ENCODE measurements at regions not wholly inside any gene's neighbourhood (a gene's known extent, or its start where the extent isn't known, plus 50 kb on each side); places are given as distances from the start of the nearest gene placed in this dataset.
"Not testable (repeated sequence)": the region's sequence is repeated elsewhere in the genome, so short reads cannot be mapped to it uniquely, and the experiment has no call there.

DNA sequence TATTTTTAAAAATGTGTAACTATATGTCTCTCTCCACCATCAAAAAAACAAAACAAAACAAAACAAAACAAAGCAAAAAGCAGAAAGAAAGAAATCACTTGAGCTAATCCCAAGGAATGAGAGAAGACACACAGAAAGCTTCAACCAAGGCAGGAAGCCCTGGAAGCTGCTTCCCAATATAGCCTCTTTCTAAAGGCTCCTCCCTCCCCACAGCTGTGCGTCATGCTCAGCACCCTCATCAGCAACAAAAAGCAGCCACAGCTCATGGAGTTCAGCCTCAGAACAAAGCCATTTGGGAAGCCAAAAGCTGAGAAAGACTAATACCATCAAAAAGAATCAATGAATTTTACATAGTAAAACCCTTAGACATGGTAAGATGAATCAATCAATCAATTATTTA, 501.6 kb upstream of the SMIM31 start:
- WGBS = 21% methylated on average over 1 of the region's 1 CpG
- H3K27me3 ChIP-seq (ENCODE audit: control insufficient read depth in 2 of 2, insufficient read depth in 1 of 2, low read length in 1 of 2) = no peaks in the 10 kb centered on the region
- H3K36me3 ChIP-seq (ENCODE audit: control insufficient read depth in 2 of 2, insufficient read depth in 2 of 2, low read length in 1 of 2) = no peaks in the 10 kb centered on the region
- DNase-seq (ENCODE audit: low read depth in 6 of 9, low spot score in 9 of 9) = no peak
- no peak overlapping the region for H3K27ac ChIP-seq (ENCODE audit: low read depth in 1 of 2, low read length in 1 of 2)
- no peaks in the 10 kb centered on the region for H3K9me3 ChIP-seq (ENCODE audit: control insufficient read depth in 2 of 2, insufficient read depth in 1 of 2, low read length in 1 of 2)
- H3K4me1 ChIP-seq (ENCODE audit: control insufficient read depth in 2 of 2, insufficient read depth in 2 of 2, low read length in 2 of 2) = no peaks in the 10 kb centered on the region
- H3K4me3 ChIP-seq (ENCODE audit: low read length in 2 of 2) = no peak overlapping the region

DNA sequence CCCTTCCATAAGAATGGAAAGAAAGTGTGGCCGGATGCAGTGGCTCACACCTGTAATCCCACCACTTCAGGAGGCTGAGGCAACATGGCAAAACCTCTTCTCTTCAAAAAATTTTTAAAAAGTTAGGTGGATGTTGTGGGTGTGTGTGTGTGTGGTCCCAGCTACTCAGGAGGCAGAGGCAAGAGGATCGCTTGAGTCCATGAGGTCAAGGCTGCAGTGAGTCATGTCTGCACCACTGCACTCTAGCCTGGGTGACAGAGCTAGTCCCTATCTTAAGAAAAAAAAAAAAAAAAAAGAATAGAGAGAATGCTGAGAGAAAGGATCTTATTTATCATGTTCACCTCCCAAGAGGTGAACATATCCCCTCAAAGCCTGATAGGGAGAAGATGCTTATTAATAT, 492.1 kb upstream of the SMIM31 start:
- no peak overlapping the region for H3K4me3 ChIP-seq (ENCODE audit: low read length in 2 of 2)
- WGBS = 89% methylated on average over 2 of the region's 2 CpGs
- no peak for DNase-seq (ENCODE audit: low read depth in 6 of 9, low spot score in 9 of 9)

DNA sequence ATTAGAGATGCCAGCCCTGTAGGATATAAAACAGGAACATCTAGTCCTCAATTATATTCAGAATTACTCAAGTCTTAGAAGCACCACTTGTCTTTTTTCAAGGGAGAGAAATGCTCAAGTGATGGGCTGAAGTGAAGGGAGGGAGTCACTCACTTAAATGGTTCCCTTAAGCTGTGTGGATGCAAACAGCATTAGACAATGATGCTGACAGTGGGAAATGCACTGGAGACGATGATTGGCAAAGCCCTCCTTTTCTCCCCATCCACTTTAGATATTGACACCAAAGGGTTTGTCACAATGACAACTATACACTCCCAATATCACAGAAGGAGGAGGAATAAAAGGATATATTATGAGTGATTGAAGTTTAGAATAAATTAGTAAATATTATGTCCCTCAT, 491.4 kb upstream of the SMIM31 start:
- not testable (repeated sequence) for H3K4me3 ChIP-seq (ENCODE audit: low read length in 2 of 2); H3K27me3 ChIP-seq (ENCODE audit: control insufficient read depth in 2 of 2, insufficient read depth in 1 of 2, low read length in 1 of 2); H3K27ac ChIP-seq (ENCODE audit: low read depth in 1 of 2, low read length in 1 of 2); DNase-seq (ENCODE audit: low read depth in 6 of 9, low spot score in 9 of 9); H3K4me1 ChIP-seq (ENCODE audit: control insufficient read depth in 2 of 2, insufficient read depth in 2 of 2, low read length in 2 of 2); H3K36me3 ChIP-seq (ENCODE audit: control insufficient read depth in 2 of 2, insufficient read depth in 2 of 2, low read length in 1 of 2); H3K9me3 ChIP-seq (ENCODE audit: control insufficient read depth in 2 of 2, insufficient read depth in 1 of 2, low read length in 1 of 2)
- 92% methylated on average over 1 of the region's 1 CpG for WGBS

More for the DNA sequence above, 492.1 kb upstream of the SMIM31 start:
- Histone ChIP-seq H3K27ac (ENCODE audit: low read depth in 1 of 2, low read length in 1 of 2) (no peak overlapping the region), H3K36me3 (ENCODE audit: control insufficient read depth in 2 of 2, insufficient read depth in 2 of 2, low read length in 1 of 2) (no peaks in the 10 kb centered on the region), H3K9me3 (ENCODE audit: control insufficient read depth in 2 of 2, insufficient read depth in 1 of 2, low read length in 1 of 2) (no peaks in the 10 kb centered on the region), H3K27me3 (ENCODE audit: control insufficient read depth in 2 of 2, insufficient read depth in 1 of 2, low read length in 1 of 2) (no peaks in the 10 kb centered on the region), H3K4me1 (ENCODE audit: control insufficient read depth in 2 of 2, insufficient read depth in 2 of 2, low read length in 2 of 2) (no peaks in the 10 kb centered on the region)

DNA sequence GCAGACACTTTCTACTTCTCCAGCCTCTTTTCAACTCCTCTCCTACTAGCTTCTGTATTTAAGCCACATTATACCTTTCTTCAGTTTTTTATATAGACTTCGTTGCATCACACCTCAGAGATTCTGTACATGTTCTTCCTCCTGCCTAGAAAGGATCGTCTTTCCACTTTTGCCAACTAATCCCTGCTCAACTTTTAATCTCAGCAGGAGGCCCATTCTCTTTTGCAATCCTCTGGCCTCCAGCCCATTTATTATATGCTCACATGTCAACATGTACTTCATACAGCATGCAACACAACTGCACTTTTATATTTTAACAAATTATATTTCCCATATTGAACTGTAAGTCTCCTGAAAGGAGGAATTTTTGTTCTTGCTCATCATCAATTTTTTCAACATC, 476.5 kb upstream of the SMIM31 start:
- DNase-seq (ENCODE audit: low read depth in 6 of 9, low spot score in 9 of 9); H3K36me3 ChIP-seq (ENCODE audit: control insufficient read depth in 2 of 2, insufficient read depth in 2 of 2, low read length in 1 of 2); H3K4me3 ChIP-seq (ENCODE audit: low read length in 2 of 2); H3K4me1 ChIP-seq (ENCODE audit: control insufficient read depth in 2 of 2, insufficient read depth in 2 of 2, low read length in 2 of 2); H3K27me3 ChIP-seq (ENCODE audit: control insufficient read depth in 2 of 2, insufficient read depth in 1 of 2, low read length in 1 of 2); H3K27ac ChIP-seq (ENCODE audit: low read depth in 1 of 2, low read length in 1 of 2); H3K9me3 ChIP-seq (ENCODE audit: control insufficient read depth in 2 of 2, insufficient read depth in 1 of 2, low read length in 1 of 2): not testable (repeated sequence)
- WGBS = 77% methylated on average over 2 of the region's 2 CpGs

DNA sequence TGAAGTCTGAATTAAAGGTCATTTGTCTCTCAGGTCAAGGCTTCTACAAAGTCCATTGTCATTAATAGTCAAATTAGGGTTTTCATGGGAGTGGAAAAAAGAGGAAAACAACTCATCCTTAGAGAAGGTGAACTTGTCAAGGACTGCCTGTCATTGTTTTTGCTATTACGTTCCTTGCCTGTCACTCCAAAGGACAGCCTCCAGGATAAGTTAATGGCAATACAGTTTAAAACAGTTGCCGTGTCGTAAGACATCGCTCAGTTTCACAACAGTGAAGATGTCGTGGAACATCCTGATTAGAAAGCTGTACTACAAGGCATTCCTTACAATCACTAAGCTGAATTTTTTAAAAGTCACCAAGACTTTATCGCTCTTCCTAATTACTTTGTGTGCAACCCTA, 466.8 kb upstream of the SMIM31 start:
- H3K9me3 ChIP-seq (ENCODE audit: control insufficient read depth in 2 of 2, insufficient read depth in 1 of 2, low read length in 1 of 2) = no peaks in the 10 kb centered on the region
- H3K4me3 ChIP-seq (ENCODE audit: low read length in 2 of 2) = no peak overlapping the region
- H3K4me1 ChIP-seq (ENCODE audit: control insufficient read depth in 2 of 2, insufficient read depth in 2 of 2, low read length in 2 of 2) = no peaks in the 10 kb centered on the region
- WGBS = 89% methylated on average over 6 of the region's 6 CpGs
- H3K27me3 ChIP-seq (ENCODE audit: control insufficient read depth in 2 of 2, insufficient read depth in 1 of 2, low read length in 1 of 2) = no peaks in the 10 kb centered on the region
- no peak overlapping the region for H3K27ac ChIP-seq (ENCODE audit: low read depth in 1 of 2, low read length in 1 of 2)
- no peak for DNase-seq (ENCODE audit: low read depth in 6 of 9, low spot score in 9 of 9)
- H3K36me3 ChIP-seq (ENCODE audit: control insufficient read depth in 2 of 2, insufficient read depth in 2 of 2, low read length in 1 of 2) = no peaks in the 10 kb centered on the region

DNA sequence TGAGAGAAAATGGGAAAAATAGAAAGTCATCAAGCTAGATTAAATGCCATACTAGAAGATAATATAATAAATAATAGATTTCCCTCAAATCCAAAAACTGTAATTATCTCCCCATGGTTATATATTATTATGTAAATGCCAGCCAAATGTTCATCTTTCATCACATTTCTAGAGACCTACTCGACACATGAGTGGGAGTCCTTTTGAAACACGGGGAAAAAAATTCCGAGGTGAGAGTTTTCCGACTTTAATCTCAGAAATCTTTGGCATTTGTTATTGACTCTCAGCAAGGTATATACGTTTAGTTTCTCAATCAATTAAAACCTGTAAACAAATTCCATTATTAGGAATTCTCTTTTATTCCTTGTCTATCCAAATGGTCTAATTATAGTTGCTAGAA, 465.4 kb upstream of the SMIM31 start:
- Histone ChIP-seq H3K4me1 (ENCODE audit: control insufficient read depth in 2 of 2, insufficient read depth in 2 of 2, low read length in 2 of 2) (no peaks in the 10 kb centered on the region), H3K27ac (ENCODE audit: low read depth in 1 of 2, low read length in 1 of 2) (no peak overlapping the region), H3K27me3 (ENCODE audit: control insufficient read depth in 2 of 2, insufficient read depth in 1 of 2, low read length in 1 of 2) (no peaks in the 10 kb centered on the region), H3K4me3 (ENCODE audit: low read length in 2 of 2) (no peak overlapping the region), H3K36me3 (ENCODE audit: control insufficient read depth in 2 of 2, insufficient read depth in 2 of 2, low read length in 1 of 2) (no peaks in the 10 kb centered on the region), H3K9me3 (ENCODE audit: control insufficient read depth in 2 of 2, insufficient read depth in 1 of 2, low read length in 1 of 2) (no peaks in the 10 kb centered on the region)
- no peak for DNase-seq (ENCODE audit: low read depth in 6 of 9, low spot score in 9 of 9)
- WGBS = 85% methylated on average over 5 of the region's 5 CpGs

DNA sequence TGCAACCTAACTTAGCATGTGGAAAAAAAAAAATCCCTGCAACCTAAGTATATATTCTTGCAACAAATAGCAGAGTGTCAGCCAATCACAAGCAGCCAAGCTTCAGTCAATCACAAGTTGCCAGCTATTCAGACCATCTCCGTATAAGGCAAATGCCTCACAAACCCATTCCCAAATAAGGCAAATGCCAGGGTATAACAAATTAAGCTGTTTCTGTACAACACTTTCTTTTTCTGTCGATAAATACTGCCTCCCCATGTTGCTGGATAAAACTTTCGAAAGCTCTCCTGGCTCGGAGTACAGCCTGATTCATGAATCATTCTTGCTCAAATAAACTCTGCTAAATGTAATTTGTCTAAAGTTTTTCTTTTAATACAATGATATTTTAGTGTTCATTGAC, 460.7 kb upstream of the SMIM31 start:
- H3K36me3 ChIP-seq (ENCODE audit: control insufficient read depth in 2 of 2, insufficient read depth in 2 of 2, low read length in 1 of 2) = no peaks in the 10 kb centered on the region
- H3K4me3 ChIP-seq (ENCODE audit: low read length in 2 of 2) = no peak overlapping the region
- WGBS = 84% methylated on average over 4 of the region's 4 CpGs
- DNase-seq (ENCODE audit: low read depth in 6 of 9, low spot score in 9 of 9) = no peak
- no peaks in the 10 kb centered on the region for H3K27me3 ChIP-seq (ENCODE audit: control insufficient read depth in 2 of 2, insufficient read depth in 1 of 2, low read length in 1 of 2)
- H3K27ac ChIP-seq (ENCODE audit: low read depth in 1 of 2, low read length in 1 of 2) = no peak overlapping the region
- H3K4me1 ChIP-seq (ENCODE audit: control insufficient read depth in 2 of 2, insufficient read depth in 2 of 2, low read length in 2 of 2) = no peaks in the 10 kb centered on the region
- H3K9me3 ChIP-seq (ENCODE audit: control insufficient read depth in 2 of 2, insufficient read depth in 1 of 2, low read length in 1 of 2) = no peaks in the 10 kb centered on the region

DNA sequence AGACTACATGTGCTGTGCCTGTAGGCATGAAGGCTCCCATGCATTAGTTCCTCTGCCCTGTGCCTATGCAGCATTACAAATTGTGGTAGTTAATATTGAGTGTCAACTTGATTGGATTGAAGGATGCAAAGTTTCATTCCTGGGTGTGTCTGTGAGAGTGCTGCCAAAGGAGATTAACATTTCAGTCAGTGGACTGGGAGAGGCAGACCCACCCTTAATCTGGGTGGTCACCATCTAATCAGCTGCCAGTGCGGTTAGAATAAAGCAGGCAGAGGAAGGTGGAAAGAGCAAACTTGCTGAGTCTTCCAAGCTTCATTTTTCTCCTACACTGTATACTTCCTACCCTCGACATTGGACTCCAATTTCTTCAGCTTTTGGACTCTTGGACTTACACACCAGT, 460.2 kb upstream of the SMIM31 start:
- Histone ChIP-seq H3K27me3 (ENCODE audit: control insufficient read depth in 2 of 2, insufficient read depth in 1 of 2, low read length in 1 of 2) (no peaks in the 10 kb centered on the region), H3K9me3 (ENCODE audit: control insufficient read depth in 2 of 2, insufficient read depth in 1 of 2, low read length in 1 of 2) (no peaks in the 10 kb centered on the region), H3K36me3 (ENCODE audit: control insufficient read depth in 2 of 2, insufficient read depth in 2 of 2, low read length in 1 of 2) (no peaks in the 10 kb centered on the region), H3K4me3 (ENCODE audit: low read length in 2 of 2) (no peak overlapping the region), H3K27ac (ENCODE audit: low read depth in 1 of 2, low read length in 1 of 2) (no peak overlapping the region), H3K4me1 (ENCODE audit: control insufficient read depth in 2 of 2, insufficient read depth in 2 of 2, low read length in 2 of 2) (no peaks in the 10 kb centered on the region)
- no peak for DNase-seq (ENCODE audit: low read depth in 6 of 9, low spot score in 9 of 9)
- 93% methylated on average over 2 of the region's 2 CpGs for WGBS

DNA sequence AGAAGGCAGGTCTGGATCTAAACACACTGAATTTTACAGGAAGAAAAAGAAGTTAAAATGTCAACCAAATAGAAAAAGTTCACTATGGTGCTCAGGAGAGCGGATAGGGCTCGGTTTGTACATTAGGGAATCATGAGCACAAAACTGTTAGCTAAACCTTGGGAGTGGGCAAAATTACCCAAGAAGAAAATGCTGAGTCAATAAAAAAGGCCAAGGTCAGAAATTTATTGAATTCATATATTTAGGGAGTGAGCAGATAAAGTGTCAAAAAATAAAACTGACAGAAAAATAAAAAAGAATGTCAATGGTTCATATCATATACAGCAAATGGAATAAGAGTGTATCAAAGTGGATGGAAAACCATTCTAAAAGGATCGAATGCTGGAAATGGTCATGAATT, 452.5 kb upstream of the SMIM31 start:
- 93% methylated on average over 3 of the region's 3 CpGs for WGBS
- DNase-seq (ENCODE audit: low read depth in 6 of 9, low spot score in 9 of 9) = no peak
- Histone ChIP-seq H3K27ac (ENCODE audit: low read depth in 1 of 2, low read length in 1 of 2) (no peak overlapping the region), H3K9me3 (ENCODE audit: control insufficient read depth in 2 of 2, insufficient read depth in 1 of 2, low read length in 1 of 2) (no peaks in the 10 kb centered on the region), H3K36me3 (ENCODE audit: control insufficient read depth in 2 of 2, insufficient read depth in 2 of 2, low read length in 1 of 2) (no peaks in the 10 kb centered on the region), H3K27me3 (ENCODE audit: control insufficient read depth in 2 of 2, insufficient read depth in 1 of 2, low read length in 1 of 2) (no peaks in the 10 kb centered on the region), H3K4me3 (ENCODE audit: low read length in 2 of 2) (no peak overlapping the region), H3K4me1 (ENCODE audit: control insufficient read depth in 2 of 2, insufficient read depth in 2 of 2, low read length in 2 of 2) (no peaks in the 10 kb centered on the region)

DNA sequence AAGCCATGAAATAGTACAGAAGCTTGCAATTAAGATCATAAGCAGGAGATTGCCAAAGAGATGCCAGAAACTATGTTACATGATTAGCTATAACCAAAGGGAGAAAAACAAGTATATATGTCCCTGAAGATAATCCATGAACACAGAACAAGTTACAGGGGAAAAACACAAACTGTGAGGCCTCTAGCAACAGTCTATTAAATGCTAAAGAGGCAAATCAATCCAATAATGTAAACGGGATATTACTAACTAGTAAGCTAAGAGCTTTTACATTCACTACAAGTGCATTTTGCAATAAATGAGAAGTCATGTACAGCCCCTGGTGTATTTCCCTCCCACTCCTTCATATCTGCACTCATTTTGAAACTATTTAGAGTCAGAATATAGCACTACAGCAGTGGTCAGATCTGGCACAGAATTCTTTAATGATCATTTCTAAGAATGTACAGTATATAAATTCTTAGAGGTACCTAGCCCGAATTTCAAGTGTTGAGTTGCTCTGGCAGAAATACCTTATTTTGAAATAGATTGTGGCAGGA, 449.8 kb upstream of the SMIM31 start:
- Histone ChIP-seq H3K27ac (ENCODE audit: low read depth in 1 of 2, low read length in 1 of 2) (no peak overlapping the region), H3K4me1 (ENCODE audit: control insufficient read depth in 2 of 2, insufficient read depth in 2 of 2, low read length in 2 of 2) (no peaks in the 10 kb centered on the region), H3K9me3 (ENCODE audit: control insufficient read depth in 2 of 2, insufficient read depth in 1 of 2, low read length in 1 of 2) (no peaks in the 10 kb centered on the region), H3K4me3 (ENCODE audit: low read length in 2 of 2) (no peak overlapping the region), H3K27me3 (ENCODE audit: control insufficient read depth in 2 of 2, insufficient read depth in 1 of 2, low read length in 1 of 2) (no peaks in the 10 kb centered on the region), H3K36me3 (ENCODE audit: control insufficient read depth in 2 of 2, insufficient read depth in 2 of 2, low read length in 1 of 2) (no peaks in the 10 kb centered on the region)
- no peak for DNase-seq (ENCODE audit: low read depth in 6 of 9, low spot score in 9 of 9)
- WGBS = 84% methylated on average over 2 of the region's 2 CpGs

Measured in thymus (tissue), 11 donors.